ENCODE measurements at regions not wholly inside any gene's neighbourhood (a gene's known extent, or its start where the extent isn't known, plus 50 kb on each side); places are given as distances from the start of the nearest gene placed in this dataset.

GRCh38 chrX:40167233-40167849, 69.6 kb upstream of the BCOR start:
- no peak for TF ChIP-seq CTCF (IDR thresholded peaks at IDR 0.05; ENCODE audit: extremely low read depth, missing control alignments)
- DNase-seq (ENCODE audit: low spot score), result no peak

GRCh38 chrX:40166582-40166981, 68.8 kb upstream of the BCOR start:
- no peak for DNase-seq (ENCODE audit: low spot score)
- TF ChIP-seq CTCF (IDR thresholded peaks at IDR 0.05; ENCODE audit: extremely low read depth, missing control alignments), result no peak

GRCh38 chrX:40165861-40166260, 68.1 kb upstream of the BCOR start:
- DNase-seq (ENCODE audit: low spot score), result no peak
- no peak for TF ChIP-seq CTCF (IDR thresholded peaks at IDR 0.05; ENCODE audit: extremely low read depth, missing control alignments)

GRCh38 chrX:40165206-40165605, 67.4 kb upstream of the BCOR start:
- no peak for DNase-seq (ENCODE audit: low spot score)
- TF ChIP-seq CTCF (IDR thresholded peaks at IDR 0.05; ENCODE audit: extremely low read depth, missing control alignments), result no peak

GRCh38 chrX:40164751-40165150, 67.0 kb upstream of the BCOR start:
- TF ChIP-seq CTCF (IDR thresholded peaks at IDR 0.05; ENCODE audit: extremely low read depth, missing control alignments), result no peak
- DNase-seq (ENCODE audit: low spot score), result no peak

- peak; percentile 84 for DNase-seq (ENCODE audit: low spot score)
- TF ChIP-seq CTCF (IDR thresholded peaks at IDR 0.05; ENCODE audit: extremely low read depth, missing control alignments), result peak; percentile 16
Measured at GRCh38 chrX:40158036-40158706, 60.4 kb upstream of the BCOR start.

- TF ChIP-seq CTCF (IDR thresholded peaks at IDR 0.05; ENCODE audit: extremely low read depth, missing control alignments), result no peak
- DNase-seq (ENCODE audit: low spot score), result peak; percentile 29
Measured at GRCh38 chrX:40157228-40158035, 59.7 kb upstream of the BCOR start.

All from GM20000 (cell line).